Keratinocyte (primary cell): ENCODE measurements at regions not wholly inside any gene's neighbourhood (a gene's known extent, or its start where the extent isn't known, plus 50 kb on each side); places are given as distances from the start of the nearest gene placed in this dataset.

ENCODE experiments used
- DNase-seq: peaks from one replicate; pipeline ENCODE4 v3.0.0-alpha.2; 2011; ENCODE audit warnings: low read depth, missing footprints, low spot score
- FAIRE-seq: peaks from 2 replicates; lab custom pipeline; 2011; peaks lifted over from hg19 to GRCh38; lab: Jason Lieb, UNC
- H2AFZ ChIP-seq: 2 replicates; pipeline ENCODE4 v1.6.0; 2012; ENCODE audit warnings: low read length, control low read depth, inconsistent platforms; ENCODE audit not compliant: control insufficient read depth
- H3K27ac ChIP-seq: 2 replicates; pipeline ENCODE4 v1.5.1; 2011; ENCODE audit warnings: low read length; ENCODE audit not compliant: control insufficient read depth, insufficient read depth
- H3K27me3 ChIP-seq: 3 replicates; pipeline ENCODE4 v1.6.0; 2011; ENCODE audit warnings: low read length; ENCODE audit not compliant: control insufficient read depth, insufficient read depth; ENCODE audit errors: extremely low read depth
- H3K36me3 ChIP-seq, 2 experiments: 2 replicates in 1 of 2; 3 replicates in 1 of 2; pipeline ENCODE4 v1.5.1; 2011; ENCODE audit warnings: low read length in 2 of 2, mild to moderate bottlenecking in 1 of 2; ENCODE audit not compliant: control insufficient read depth in 2 of 2, insufficient read depth in 2 of 2; ENCODE audit errors: extremely low read depth in 1 of 2
- H3K4me1 ChIP-seq: 3 replicates; pipeline ENCODE4 v1.5.1; 2011; ENCODE audit warnings: low read length; ENCODE audit not compliant: control insufficient read depth, insufficient read depth; ENCODE audit errors: extremely low read depth
- H3K4me2 ChIP-seq: 3 replicates; pipeline ENCODE4 v1.6.0; 2011; ENCODE audit warnings: low read depth, low read length; ENCODE audit not compliant: control insufficient read depth, insufficient read depth; ENCODE audit errors: extremely low read depth
- H3K4me3 ChIP-seq, 3 experiments: fragments of 200-600 bp in 1 of 3; sonication (generic) in 1 of 3; 2 replicates in 2 of 3; 3 replicates in 1 of 3; pipeline ENCODE4 v1.5.1; 2011 to 2016; ENCODE audit warnings: low read length in 3 of 3, mild to moderate bottlenecking in 3 of 3, control low read depth in 2 of 3, inconsistent platforms in 1 of 3, low read depth in 1 of 3, mixed read lengths in 1 of 3, mixed run types in 1 of 3, moderate library complexity in 1 of 3; ENCODE audit not compliant: control insufficient read depth in 2 of 3, insufficient read depth in 2 of 3; ENCODE audit errors: extremely low read depth in 1 of 3
- H3K79me2 ChIP-seq: 2 replicates; pipeline ENCODE4 v1.6.0; 2012; ENCODE audit warnings: low read length; ENCODE audit not compliant: control insufficient read depth, insufficient read depth
- H3K9ac ChIP-seq: 3 replicates; pipeline ENCODE4 v1.6.0; 2011; ENCODE audit warnings: low read length; ENCODE audit not compliant: control insufficient read depth, insufficient read depth; ENCODE audit errors: extremely low read depth
- H3K9me1 ChIP-seq: 3 replicates; pipeline ENCODE4 v1.6.0; 2011; ENCODE audit warnings: low read length; ENCODE audit not compliant: control insufficient read depth, insufficient read depth; ENCODE audit errors: extremely low read depth
- H3K9me3 ChIP-seq: 2 replicates; pipeline ENCODE4 v1.5.1; 2012; ENCODE audit warnings: low read depth, low read length; ENCODE audit not compliant: control insufficient read depth
- H4K20me1 ChIP-seq: 3 replicates; pipeline ENCODE4 v1.6.0; 2011; ENCODE audit warnings: low read length; ENCODE audit not compliant: control insufficient read depth, insufficient read depth; ENCODE audit errors: extremely low read depth
- CTCF ChIP-seq, 3 experiments: IDR thresholded peaks in 1 of 3; conservative IDR thresholded peaks in 1 of 3; optimal IDR thresholded peaks in 1 of 3; 2 replicates in 2 of 3; 3 replicates in 1 of 3; pipeline versions ENCODE3 to v1.5.1; 2011; ENCODE audit warnings: low read length in 3 of 3, mild to moderate bottlenecking in 3 of 3, moderate library complexity in 2 of 3, control low read depth in 1 of 3, inconsistent platforms in 1 of 3; ENCODE audit not compliant: insufficient read depth in 2 of 3; ENCODE audit errors: extremely low read depth in 1 of 3
- EZH2 ChIP-seq: IDR thresholded peaks from one replicate; pipeline ENCODE4 v1.6.1; 2012; ENCODE audit warnings: inconsistent platforms, mild to moderate bottlenecking, low read length, moderate library complexity
- dilution Hi-C: fragments of 300-500 bp; cut with MboI; formaldehyde crosslinking; loops from one replicate; pipeline ENCODE4 v1.7.0; 2020; ENCODE audit warnings: low sequenced_read_pairs; ENCODE audit not compliant: extremely low pct_ligation_motif_present

- DNase-seq, result no peak
- no peaks in the 10 kb centered on the region for H3K9me1 ChIP-seq
- no peak for TF ChIP-seq CTCF (optimal IDR thresholded peaks at IDR 0.05 in 1 of 3, IDR thresholded peaks at IDR 0.05 in 1 of 3, conservative IDR thresholded peaks at IDR 0.05 in 1 of 3; ENCODE audit: extremely low read depth in 1 of 3, insufficient read depth in 2 of 3, low read length in 3 of 3)
- no peak for TF ChIP-seq EZH2
- no peak overlapping the region for H2AFZ ChIP-seq
- H3K79me2 ChIP-seq, result no peaks in the 10 kb centered on the region
- no peaks in the 10 kb centered on the region for H3K36me3 ChIP-seq
- H3K9ac ChIP-seq, result no peak overlapping the region
- H3K27me3 ChIP-seq, result no peaks in the 10 kb centered on the region
- no peak overlapping the region for H3K4me2 ChIP-seq
- dilution Hi-C loops, result no loop called here
- no peak overlapping the region for H3K4me3 ChIP-seq
- no peaks in the 10 kb centered on the region for H4K20me1 ChIP-seq
- no peak for FAIRE-seq
- H3K9me3 ChIP-seq, result no peaks in the 10 kb centered on the region
- no peak overlapping the region for H3K27ac ChIP-seq
- H3K4me1 ChIP-seq, result no peaks in the 10 kb centered on the region
Measured at GRCh38 chr10:36115364-36115763, 473.3 kb upstream of the FZD8 start.

GRCh38 chr10:36114913-36115312 lies 472.8 kb upstream of the FZD8 start:
- H3K79me2 ChIP-seq, result no peaks in the 10 kb centered on the region
- no peaks in the 10 kb centered on the region for H3K36me3 ChIP-seq
- no peaks in the 10 kb centered on the region for H3K27me3 ChIP-seq
- no peak overlapping the region for H3K9ac ChIP-seq
- no peak for FAIRE-seq
- H3K9me1 ChIP-seq, result no peaks in the 10 kb centered on the region
- H3K4me3 ChIP-seq, result no peak overlapping the region
- no peak overlapping the region for H3K4me2 ChIP-seq
- H3K27ac ChIP-seq, result no peak overlapping the region
- H4K20me1 ChIP-seq, result no peaks in the 10 kb centered on the region
- dilution Hi-C loops, result no loop called here
- TF ChIP-seq CTCF (optimal IDR thresholded peaks at IDR 0.05 in 1 of 3, IDR thresholded peaks at IDR 0.05 in 1 of 3, conservative IDR thresholded peaks at IDR 0.05 in 1 of 3; ENCODE audit: extremely low read depth in 1 of 3, insufficient read depth in 2 of 3, low read length in 3 of 3), result no peak
- no peaks in the 10 kb centered on the region for H3K4me1 ChIP-seq
- H3K9me3 ChIP-seq, result no peaks in the 10 kb centered on the region
- DNase-seq, result no peak
- H2AFZ ChIP-seq, result no peak overlapping the region
